HCT116 (cell line): ENCODE measurements at regions not wholly inside any gene's neighbourhood (a gene's known extent, or its start where the extent isn't known, plus 50 kb on each side); places are given as distances from the start of the nearest gene placed in this dataset.

Experiments
- ATAC-seq: fragments of 200-7000 bp; cut with Tn5 transposase; 2 replicates; pipeline ENCODE4 v1.9.1; 2020; ENCODE audit warnings: mild to moderate bottlenecking, moderate library complexity
- BruUV-seq: library from RNA; stranded (reverse); fragments of 400-500 nt; replicated peaks from 2 replicates; lab custom pipeline; 2021; lab: Mats Ljungman, UMichigan
- CTCF ChIA-PET: fragments of 300-600 bp; sonication (Branson Sonifier 250); formaldehyde crosslinking; loops from one replicate; lab custom pipeline; 2021; ENCODE audit warnings: antibody characterized with exemption; lab: Charles Lee
- POLR2A ChIA-PET: fragments of 300-600, 350-600 bp; sonication (Branson Sonifier 250); formaldehyde crosslinking; loops from one replicate; lab custom pipeline; 2021; ENCODE audit warnings: antibody characterized with exemption; lab: Charles Lee
- RAD21 ChIA-PET, 2 experiments: fragments of 300-600 bp; sonication (Branson Sonifier 250); formaldehyde crosslinking; loops; one replicate each; lab custom pipeline; 2023; ENCODE audit warnings: low total read pairs in 2 of 2; ENCODE audit not compliant: uncharacterized antibody in 2 of 2, unreplicated experiment in 2 of 2, low non-redundant PET in 1 of 2; lab: Charles Lee
- DNase-seq: peaks from one replicate; pipeline ENCODE4 v3.0.0-alpha.2; 2010; ENCODE audit warnings: low read depth, low spot score
- H2AFZ ChIP-seq: fragments of 200-600 bp; shearing (Covaris generic), sonication (generic); 2 replicates; pipeline ENCODE4 v1.6.1; 2017; ENCODE audit warnings: low read depth, mixed run types, mixed read lengths, antibody characterized with exemption, low read length; ENCODE audit not compliant: poor library complexity, severe bottlenecking
- H3K27ac ChIP-seq: 2 replicates; pipeline ENCODE4 v1.5.1; 2012; ENCODE audit warnings: low read depth, low read length
- H3K27me3 ChIP-seq: fragments of 200-600 bp; sonication (generic); 2 replicates; pipeline ENCODE4 v1.6.1; 2016; ENCODE audit warnings: mixed run types, low read length, mixed read lengths; ENCODE audit not compliant: insufficient read depth
- H3K36me3 ChIP-seq, 2 experiments: fragments of 200-500 bp in 1 of 2; fragments of 200-600 bp in 1 of 2; sonication (Bioruptor generic) in 1 of 2; sonication (generic) in 1 of 2; 2 replicates each; pipeline versions ENCODE4 v1.5.1 to v1.6.1; 2014 to 2016; ENCODE audit warnings: low read length in 2 of 2, inconsistent platforms in 1 of 2, mixed read lengths in 1 of 2, mixed run types in 1 of 2; ENCODE audit not compliant: insufficient read depth in 2 of 2, control insufficient read depth in 1 of 2
- H3K4me1 ChIP-seq, 2 experiments: fragments of 200-600 bp in 1 of 2; sonication (generic) in 1 of 2; 2 replicates each; pipeline versions ENCODE4 v1.5.1 to v1.6.1; 2012 to 2017; ENCODE audit warnings: low read length in 2 of 2, inconsistent platforms in 1 of 2, mild to moderate bottlenecking in 1 of 2, mixed read lengths in 1 of 2, mixed run types in 1 of 2, moderate library complexity in 1 of 2; ENCODE audit not compliant: insufficient read depth in 2 of 2, control insufficient read depth in 1 of 2
- H3K4me2 ChIP-seq: fragments of 200-600 bp; sonication (generic); 2 replicates; pipeline ENCODE4 v1.6.1; 2017; ENCODE audit warnings: mixed run types, low read length, mixed read lengths
- H3K4me3 ChIP-seq, 2 experiments: fragments of 200-600 bp in 1 of 2; sonication (generic) in 1 of 2; replicated peaks in 1 of 2; 2 replicates each; pipeline ENCODE4 v1.5.1; 2011 to 2016; ENCODE audit warnings: low read length in 2 of 2, control low read depth in 1 of 2, low read depth in 1 of 2, mild to moderate bottlenecking in 1 of 2, mixed read lengths in 1 of 2, mixed run types in 1 of 2
- H3K79me2 ChIP-seq: fragments of 200-600 bp; sonication (generic); 2 replicates; pipeline ENCODE4 v1.6.1; 2017; ENCODE audit warnings: mild to moderate bottlenecking, mixed run types, low read length, moderate library complexity, mixed read lengths; ENCODE audit not compliant: insufficient read depth
- H3K9ac ChIP-seq: fragments of 200-600 bp; sonication (generic); 2 replicates; pipeline ENCODE4 v1.6.1; 2016; ENCODE audit warnings: low read length, mixed read lengths
- H3K9me2 ChIP-seq: fragments of 200-600 bp; sonication (generic), shearing (Covaris generic); 2 replicates; pipeline ENCODE4 v1.6.1; 2017; ENCODE audit warnings: mixed run types, mild to moderate bottlenecking, moderate library complexity; ENCODE audit not compliant: insufficient read depth
- H3K9me3 ChIP-seq, 2 experiments: fragments of 200-500 bp in 1 of 2; fragments of 200-600 bp in 1 of 2; sonication (Bioruptor generic) in 1 of 2; sonication (generic) in 1 of 2; 2 replicates each; pipeline ENCODE4 v1.6.1; 2014 to 2017; ENCODE audit warnings: low read length in 2 of 2, mixed read lengths in 2 of 2, inconsistent platforms in 1 of 2, low read depth in 1 of 2, mild to moderate bottlenecking in 1 of 2, mixed run types in 1 of 2, moderate library complexity in 1 of 2; ENCODE audit not compliant: control insufficient read depth in 1 of 2, insufficient read depth in 1 of 2
- H4K20me1 ChIP-seq: fragments of 200-600 bp; sonication (generic), shearing (Covaris generic); 2 replicates; pipeline ENCODE4 v1.6.1; 2017; ENCODE audit warnings: mixed run types, mild to moderate bottlenecking, moderate library complexity; ENCODE audit not compliant: insufficient read depth
- CBX3 ChIP-seq: IDR thresholded peaks from 2 replicates; pipeline ENCODE4 v1.6.1; 2012; ENCODE audit warnings: low read depth
- ELF1 ChIP-seq: IDR thresholded peaks from 2 replicates; pipeline ENCODE4 v1.6.1; 2012; ENCODE audit warnings: low read depth, borderline replicate concordance
- JUND ChIP-seq: IDR thresholded peaks from 2 replicates; pipeline ENCODE4 v1.6.1; 2012
- POLR2A ChIP-seq: IDR thresholded peaks from 2 replicates; pipeline ENCODE4 v1.7.0; 2011; ENCODE audit warnings: borderline replicate concordance; ENCODE audit not compliant: insufficient read depth, insufficient read length; ENCODE audit errors: extremely low read depth
- RAD21 ChIP-seq: IDR thresholded peaks from 2 replicates; pipeline ENCODE4 v1.6.1; 2012; ENCODE audit warnings: low read depth, mild to moderate bottlenecking
- REST ChIP-seq: IDR thresholded peaks from 2 replicates; pipeline ENCODE4 v1.6.1; 2012; ENCODE audit warnings: low read depth
- SP1 ChIP-seq: IDR thresholded peaks from 2 replicates; pipeline ENCODE4 v1.6.1; 2012; ENCODE audit warnings: low read depth
- YY1 ChIP-seq: IDR thresholded peaks from 2 replicates; pipeline ENCODE4 v1.6.1; 2011; ENCODE audit warnings: low read length, low read depth, moderate library complexity, mild to moderate bottlenecking; ENCODE audit not compliant: insufficient replicate concordance; ENCODE audit errors: extremely low read depth
- ZBTB33 ChIP-seq: IDR thresholded peaks from 2 replicates; pipeline ENCODE4 v1.6.1; 2011; ENCODE audit warnings: mild to moderate bottlenecking, low read length, moderate library complexity; ENCODE audit not compliant: insufficient replicate concordance; ENCODE audit errors: extremely low read depth
- ZNF274 ChIP-seq: fragments of 200-500 bp; sonication (Bioruptor generic); IDR thresholded peaks from 2 replicates; pipeline ENCODE4 v1.6.1; 2014; ENCODE audit warnings: mild to moderate bottlenecking, low read depth, low read length, inconsistent platforms
- intact Hi-C: fragments of 100-400 bp; cut with micrococcal nuclease; formaldehyde crosslinking; loops from 2 replicates; pipeline ENCODE4 v1.10.0; 2022

GRCh38 chr16:85331688-85332087, 219.4 kb upstream of the CIBAR2 start:
- TF ChIP-seq YY1 (peak; percentile 62), SP1 (no peak), POLR2A (no peak)
- CTCF ChIA-PET = interaction anchor here (0.8 to 1.8 kb wide), 10 partner anchors 10 to 86 kb away, joined by 3 to 9 read pairs (median 5); no protein-coding TSS in a partner anchor
- Histone ChIP-seq H3K27me3 (no peaks in the 10 kb centered on the region), H2AFZ (no peak overlapping the region), H3K9me3 (no peaks in the 10 kb centered on the region), H3K4me1 (peaks cover 74 to 81% of the 10 kb centered on the region in 2 experiments), H3K4me3 (no peak overlapping the region; a peak in 1 of 4 replicates), H3K9me2 (no peaks in the 10 kb centered on the region), H3K27ac (peak overlapping the region; percentile 49), H3K36me3 (no peaks in the 10 kb centered on the region), H3K79me2 (no peaks in the 10 kb centered on the region), H3K4me2 (peak overlapping the region; percentile 68), H4K20me1 (no peaks in the 10 kb centered on the region; the same call in 1 of the 2 replicates), H3K9ac (peak overlapping the region; percentile 21; the same call in 1 of the 2 replicates)
- no TSS peak for BruUV-seq
- intact Hi-C loops = no loop called here
- peak; percentile 70 for DNase-seq
- peak; percentile 55 for ATAC-seq
- POLR2A ChIA-PET = no interaction called here
- RAD21 ChIA-PET = no interaction called here

GRCh38 chr16:85332175-85332574, 219.9 kb upstream of the CIBAR2 start:
- no peak for ATAC-seq

More at GRCh38 chr16:85332175-85332574, 219.9 kb upstream of the CIBAR2 start:
- DNase-seq = no peak
- Histone ChIP-seq H3K9me3 (no peaks in the 10 kb centered on the region), H3K9me2 (no peaks in the 10 kb centered on the region), H3K9ac (peak overlapping the region; percentile 21; the same call in 1 of the 2 replicates), H3K4me2 (peak overlapping the region; percentile 68), H3K27ac (peak overlapping the region; percentile 49), H3K36me3 (no peaks in the 10 kb centered on the region), H3K27me3 (no peaks in the 10 kb centered on the region), H4K20me1 (no peaks in the 10 kb centered on the region; the same call in 1 of the 2 replicates), H2AFZ (no peak overlapping the region), H3K79me2 (no peaks in the 10 kb centered on the region), H3K4me3 (no peak overlapping the region; a peak in 1 of 4 replicates), H3K4me1 (peaks cover 74 to 81% of the 10 kb centered on the region in 2 experiments)
- intact Hi-C loops = no loop called here
- TF ChIP-seq ELF1 (no peak), RAD21 (no peak), JUND (no peak), CBX3 (no peak), ZNF274 (no peak), REST (no peak), ZBTB33 (no peak)
- ChIA-PET CTCF (interaction anchor here (1.4 kb wide), 1 partner anchor 18 kb away, joined by 6 read pairs; no protein-coding TSS in a partner anchor), RAD21 (no interaction called here), POLR2A (no interaction called here)
- no TSS peak for BruUV-seq
